Hematopoietic multipotent progenitor cell (in vitro differentiated cells): ENCODE measurements at regions not wholly inside any gene's neighbourhood (a gene's known extent, or its start where the extent isn't known, plus 50 kb on each side); places are given as distances from the start of the nearest gene placed in this dataset.
"Not testable (repeated sequence)": the region's sequence is repeated elsewhere in the genome, so short reads cannot be mapped to it uniquely, and the experiment has no call there.

ENCODE experiments used
- DNase-seq, 3 donors: peaks; one replicate each; pipeline ENCODE4 v3.0.0-alpha.2; 2011 to 2015; ENCODE audit warnings: low read depth in 2 of 3, low spot score in 2 of 3

DNA sequence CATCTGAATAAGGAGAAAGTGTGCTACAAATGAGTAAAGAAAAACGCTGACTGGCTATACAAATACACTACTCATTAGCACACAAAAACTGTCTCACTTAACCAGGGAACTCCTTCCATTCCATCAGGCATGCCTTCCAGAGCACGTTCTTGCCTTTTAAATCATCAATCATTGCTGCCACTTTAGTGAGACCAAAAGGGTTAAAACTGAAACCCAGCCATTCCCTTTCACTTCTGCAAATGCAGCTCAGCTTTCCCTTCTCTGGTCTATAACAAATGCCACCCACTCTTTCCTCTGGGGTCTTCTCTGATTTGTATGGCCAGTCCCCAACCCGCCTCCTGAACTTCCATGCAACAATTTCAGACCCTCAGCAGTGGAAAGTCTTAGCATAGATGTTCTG is 231.5 kb downstream of the TRIML1 start:
- no peak for DNase-seq

- no peak for DNase-seq
Measured at GRCh38 chr4:188372058-188372457, 232.8 kb downstream of the TRIML1 start.

GRCh38 chr4:188372829-188373228 is 233.6 kb downstream of the TRIML1 start:
- no peak for DNase-seq

GRCh38 chr4:188374871-188375270 is 235.6 kb downstream of the TRIML1 start:
- DNase-seq = no peak

- DNase-seq = no peak
Measured at GRCh38 chr4:188377816-188378215, 238.6 kb downstream of the TRIML1 start.

GRCh38 chr4:188383180-188383579 is 243.9 kb downstream of the TRIML1 start:
- no peak for DNase-seq

GRCh38 chr4:188387179-188387791 is 248.0 kb downstream of the TRIML1 start:
- DNase-seq = no peak

DNA sequence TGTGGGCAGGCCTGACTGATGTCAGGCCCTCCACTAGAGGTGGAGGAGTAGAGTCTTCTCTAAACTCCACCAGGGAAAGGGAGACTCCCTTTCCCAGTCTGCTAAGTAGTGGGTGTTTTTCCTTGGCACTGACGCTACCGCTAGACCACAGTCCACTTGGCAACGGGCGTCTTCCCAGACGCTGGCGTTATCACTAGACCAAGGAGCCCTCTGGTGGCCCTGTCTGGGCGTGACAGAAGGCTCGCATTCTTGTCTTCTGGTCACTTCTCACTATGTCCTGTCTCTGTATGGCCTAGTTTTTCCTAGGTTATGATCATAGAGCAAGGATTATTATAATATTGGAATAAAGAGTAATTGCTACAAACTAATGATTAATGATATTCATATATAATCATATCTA is 252.1 kb downstream of the TRIML1 start:
- DNase-seq = not testable (repeated sequence)

DNA sequence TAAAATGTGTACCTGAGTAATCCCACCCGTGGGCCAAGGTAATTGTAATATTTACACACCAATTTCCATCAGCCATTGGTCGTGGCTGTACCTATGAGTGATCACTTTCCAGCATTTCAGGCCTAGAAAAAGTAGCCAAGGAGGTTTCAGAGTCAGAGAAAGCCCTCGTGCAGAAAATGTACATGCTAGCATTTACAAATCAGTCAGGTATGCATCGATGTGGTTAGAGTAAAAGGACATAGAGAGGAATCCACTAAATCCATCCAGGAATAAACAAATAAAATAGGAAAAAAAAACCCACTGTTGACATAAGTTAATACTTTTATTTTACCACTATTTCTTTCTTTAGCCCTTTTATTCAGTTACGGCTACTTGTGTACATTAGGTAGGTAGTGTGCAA is 256.8 kb downstream of the TRIML1 start:
- DNase-seq = no peak

DNA sequence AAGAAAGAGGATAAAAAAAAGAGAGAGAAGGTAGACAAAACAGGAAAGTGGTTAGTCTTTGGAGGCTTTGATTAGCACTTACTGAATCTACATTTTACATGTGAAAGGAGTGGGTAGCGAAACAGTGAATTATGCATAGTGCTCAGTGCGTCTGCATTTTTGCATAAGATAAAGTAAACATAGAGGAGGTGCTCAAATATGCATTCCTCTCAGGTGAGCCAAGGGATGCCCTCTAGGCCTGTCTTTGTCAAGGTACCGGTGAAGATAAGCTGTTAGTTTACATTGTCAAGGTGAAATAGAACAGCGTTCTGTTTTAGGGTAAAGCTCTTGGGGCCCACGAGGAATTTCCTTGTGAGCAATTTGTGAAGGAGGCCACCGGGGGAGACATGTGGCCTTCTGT is 260.6 kb downstream of the TRIML1 start:
- DNase-seq = no peak

DNA sequence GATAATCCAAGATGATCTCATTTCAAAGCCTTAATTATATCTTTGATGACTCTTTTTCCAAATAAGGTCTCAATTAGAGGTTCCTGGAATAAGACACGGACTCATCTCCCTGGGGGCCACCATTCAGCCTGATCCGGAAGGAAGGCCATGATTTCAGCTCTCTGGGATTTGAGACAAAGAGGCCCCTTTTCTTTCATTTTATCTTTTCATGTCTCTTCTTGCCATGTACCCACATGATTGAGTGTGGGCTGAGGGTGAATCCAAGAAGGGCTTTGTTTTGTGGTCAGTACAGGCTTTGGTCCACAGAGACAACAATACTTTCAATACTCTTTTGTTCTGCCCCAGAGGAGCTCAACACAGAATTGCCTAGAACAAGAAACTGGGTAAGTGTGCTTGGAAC is 261.2 kb downstream of the TRIML1 start:
- no peak for DNase-seq

DNA sequence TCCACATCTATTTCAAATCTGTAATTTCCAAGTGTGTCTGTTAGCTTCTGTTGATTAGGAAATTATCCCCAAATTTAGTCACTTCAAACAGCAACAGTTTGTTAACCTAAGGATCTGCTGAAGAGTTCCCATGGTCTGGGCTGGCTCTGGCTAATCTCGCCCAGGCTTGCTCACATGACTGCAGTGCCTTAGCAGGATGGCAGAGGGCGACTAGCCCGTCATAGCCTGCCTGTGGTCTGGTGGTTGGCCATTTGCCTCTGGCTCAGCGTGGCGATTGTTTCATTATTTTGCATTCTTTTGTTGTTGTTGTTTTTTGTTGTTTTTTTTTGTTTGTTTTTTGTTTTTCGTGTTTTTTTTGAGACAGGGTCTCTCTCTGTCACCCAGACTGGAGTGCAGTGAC is 264.0 kb downstream of the TRIML1 start:
- no peak for DNase-seq

- not testable (repeated sequence) for DNase-seq
Measured at GRCh38 chr4:188405071-188405835, 266.0 kb downstream of the TRIML1 start.

GRCh38 chr4:188408244-188409030 is 269.2 kb downstream of the TRIML1 start:
- no peak for DNase-seq

- no peak for DNase-seq
Measured at GRCh38 chr4:188409851-188410250, 270.6 kb downstream of the TRIML1 start.

GRCh38 chr4:188411805-188412204 is 272.6 kb downstream of the TRIML1 start:
- no peak for DNase-seq

- no peak for DNase-seq
Measured at GRCh38 chr4:188412499-188412898, 273.3 kb downstream of the TRIML1 start.

- DNase-seq = no peak
Measured at GRCh38 chr4:188414441-188414840, 275.2 kb downstream of the TRIML1 start.

- DNase-seq = no peak
Measured at GRCh38 chr4:188417181-188417580, 277.9 kb downstream of the TRIML1 start.

- no peak for DNase-seq
Measured at GRCh38 chr4:188423039-188423438, 283.8 kb downstream of the TRIML1 start.

DNA sequence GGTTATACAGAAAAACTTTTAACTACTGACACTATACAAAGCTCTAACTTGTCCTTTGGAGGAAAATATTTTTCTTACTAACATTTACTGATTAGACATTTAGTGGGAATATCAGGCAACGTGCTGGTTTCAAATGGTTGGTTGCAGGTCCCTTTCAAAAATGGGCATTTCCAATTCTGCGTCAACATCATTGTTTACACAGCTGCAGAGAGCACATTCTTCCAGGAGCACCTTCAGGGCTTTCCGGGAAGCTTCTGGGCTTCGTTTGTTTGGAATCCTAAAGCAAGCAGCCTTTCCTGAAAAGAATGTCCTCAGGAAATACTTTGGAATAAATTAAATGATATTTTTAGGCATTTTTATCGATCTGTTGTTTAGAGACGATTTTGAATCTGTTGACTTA is 289.7 kb downstream of the TRIML1 start:
- no peak for DNase-seq

- no peak for DNase-seq
Measured at GRCh38 chr4:188429965-188430364, 290.7 kb downstream of the TRIML1 start.
